Neural progenitor cell (in vitro differentiated cells): ENCODE measurements at regions not wholly inside any gene's neighbourhood (a gene's known extent, or its start where the extent isn't known, plus 50 kb on each side); places are given as distances from the start of the nearest gene placed in this dataset.

Experiments
- CTCF ChIP-seq: fragments of 200-600 bp; sonication (generic); IDR thresholded peaks from 2 replicates; pipeline ENCODE4 v1.5.1; 2017; ENCODE audit warnings: antibody characterized with exemption, mild to moderate bottlenecking
- EZH2 ChIP-seq: fragments of 200-600 bp; sonication (generic); IDR thresholded peaks from 2 replicates; pipeline ENCODE4 v1.6.1; 2017; ENCODE audit warnings: antibody characterized with exemption, mild to moderate bottlenecking, moderate library complexity
- EZH2phosphoT487 ChIP-seq: fragments of 200-600 bp; sonication (generic); IDR thresholded peaks from 2 replicates; pipeline ENCODE4 v1.6.1; 2017; ENCODE audit warnings: antibody characterized with exemption

- no peak for TF ChIP-seq CTCF
- no peak for TF ChIP-seq EZH2
- no peak for TF ChIP-seq EZH2phosphoT487
These were observed 279.5 kb upstream of the KLF6 start for GRCh38 chr10:4064489-4064888.
